Mesenchymal stem cell (in vitro differentiated cells and primary cell): ENCODE measurements at regions not wholly inside any gene's neighbourhood (a gene's known extent, or its start where the extent isn't known, plus 50 kb on each side); places are given as distances from the start of the nearest gene placed in this dataset.
A peak's percentile ranks its signal among the peaks of the same experiment; 100 is the strongest.

ENCODE experiments used
- DNase-seq: peaks from one replicate; pipeline ENCODE4 v3.0.0-alpha.2; 2013
- H2AFZ ChIP-seq: one replicate; pipeline ENCODE4 v1.6.1; 2013; ENCODE audit warnings: low read depth, mild to moderate bottlenecking, control low read depth, inconsistent platforms, low read length, moderate library complexity
- H2AK5ac ChIP-seq: 2 replicates; pipeline ENCODE4 v1.6.1; 2013; ENCODE audit warnings: low read length, moderate library complexity, mild to moderate bottlenecking, inconsistent platforms; ENCODE audit not compliant: severe bottlenecking
- H2BK120ac ChIP-seq: one replicate; pipeline ENCODE4 v1.6.1; 2013; ENCODE audit warnings: low read depth, mild to moderate bottlenecking, inconsistent platforms, low read length, moderate library complexity
- H2BK12ac ChIP-seq, 2 experiments: one replicate each; pipeline ENCODE4 v1.6.1; 2013; ENCODE audit warnings: inconsistent platforms in 2 of 2, low read length in 2 of 2, mild to moderate bottlenecking in 2 of 2, moderate library complexity in 2 of 2, control low read depth in 1 of 2
- H2BK15ac ChIP-seq: one replicate; pipeline ENCODE4 v1.6.1; 2013; ENCODE audit warnings: mild to moderate bottlenecking, low read depth, inconsistent platforms; ENCODE audit not compliant: poor library complexity, severe bottlenecking
- H2BK5ac ChIP-seq: 2 replicates; pipeline ENCODE4 v1.6.1; 2013; ENCODE audit warnings: low read depth, mild to moderate bottlenecking, low read length, control low read depth, inconsistent platforms; ENCODE audit not compliant: poor library complexity, severe bottlenecking
- H3K14ac ChIP-seq, 2 experiments: one replicate each; pipeline ENCODE4 v1.6.1; 2013; ENCODE audit warnings: inconsistent platforms in 2 of 2, low read length in 2 of 2, control low read depth in 1 of 2, mild to moderate bottlenecking in 1 of 2, moderate library complexity in 1 of 2
- H3K18ac ChIP-seq, 2 experiments: one replicate each; pipeline ENCODE4 v1.6.1; 2013; ENCODE audit warnings: inconsistent platforms in 2 of 2, low read length in 2 of 2, control low read depth in 1 of 2, low read depth in 1 of 2, mild to moderate bottlenecking in 1 of 2
- H3K23ac ChIP-seq, 2 experiments: one replicate each; pipeline ENCODE4 v1.6.1; 2013; ENCODE audit warnings: inconsistent platforms in 2 of 2, low read length in 2 of 2, mild to moderate bottlenecking in 2 of 2, moderate library complexity in 2 of 2, control low read depth in 1 of 2
- H3K27ac ChIP-seq: 2 replicates; pipeline ENCODE4 v1.5.1; 2013; ENCODE audit warnings: mild to moderate bottlenecking, moderate library complexity, low read length, control low read depth, inconsistent platforms; ENCODE audit not compliant: poor library complexity, severe bottlenecking
- H3K27me3 ChIP-seq, 2 experiments: 2 replicates each; pipeline versions ENCODE4 v1.6.1 to v1.7.0; 2013; ENCODE audit warnings: low read length in 2 of 2, mild to moderate bottlenecking in 2 of 2, moderate library complexity in 2 of 2, control low read depth in 1 of 2, inconsistent platforms in 1 of 2; ENCODE audit not compliant: control insufficient read depth in 1 of 2, insufficient read depth in 1 of 2
- H3K36me3 ChIP-seq, 2 experiments: 2 replicates each; pipeline versions ENCODE4 v1.6.1 to v1.7.0; 2013; ENCODE audit warnings: low read length in 2 of 2, control low read depth in 1 of 2, inconsistent platforms in 1 of 2, low read depth in 1 of 2, mild to moderate bottlenecking in 1 of 2; ENCODE audit not compliant: insufficient read depth in 2 of 2, control insufficient read depth in 1 of 2
- H3K4ac ChIP-seq, 2 experiments: one replicate each; pipeline ENCODE4 v1.6.1; 2013; ENCODE audit warnings: inconsistent platforms in 2 of 2, low read length in 2 of 2, mild to moderate bottlenecking in 2 of 2, moderate library complexity in 2 of 2, control low read depth in 1 of 2, low read depth in 1 of 2
- H3K4me1 ChIP-seq: 2 replicates; pipeline ENCODE4 v1.6.1; 2013; ENCODE audit warnings: low read depth, low read length, control low read depth; ENCODE audit not compliant: control insufficient read depth, insufficient read depth
- H3K4me2 ChIP-seq: 2 replicates; pipeline ENCODE4 v1.6.1; 2013; ENCODE audit warnings: low read length, mild to moderate bottlenecking, inconsistent platforms; ENCODE audit not compliant: poor library complexity, severe bottlenecking
- H3K4me3 ChIP-seq, 2 experiments: 2 replicates each; pipeline versions ENCODE4 v1.5.1 to v1.7.0; 2013; ENCODE audit warnings: low read length in 2 of 2, mild to moderate bottlenecking in 2 of 2, control low read depth in 1 of 2, low read depth in 1 of 2; ENCODE audit not compliant: insufficient read depth in 1 of 2
- H3K79me1 ChIP-seq: replicated peaks from 2 replicates; pipeline ENCODE4 v1.6.1; 2013; ENCODE audit warnings: mild to moderate bottlenecking, control low read depth, low read length, inconsistent platforms; ENCODE audit not compliant: poor library complexity, severe bottlenecking
- H3K9ac ChIP-seq: 2 replicates; pipeline ENCODE4 v1.7.0; 2013; ENCODE audit warnings: mild to moderate bottlenecking, low read length, moderate library complexity
- H3K9me3 ChIP-seq: 2 replicates; pipeline ENCODE4 v1.7.0; 2013; ENCODE audit warnings: mild to moderate bottlenecking, low read length; ENCODE audit not compliant: control insufficient read depth
- H4K8ac ChIP-seq: one replicate; pipeline ENCODE4 v1.6.1; 2013; ENCODE audit warnings: inconsistent platforms, mild to moderate bottlenecking, low read length, moderate library complexity
- H4K91ac ChIP-seq: one replicate; pipeline ENCODE4 v1.6.1; 2013; ENCODE audit warnings: mild to moderate bottlenecking, low read length, inconsistent platforms
- WGBS: methylation state at CpG from one replicate; pipeline ENCODE4 v1.1.7; 2013; ENCODE audit warnings: mixed read lengths; 5-methylcytosine and 5-hydroxymethylcytosine counted together

DNA sequence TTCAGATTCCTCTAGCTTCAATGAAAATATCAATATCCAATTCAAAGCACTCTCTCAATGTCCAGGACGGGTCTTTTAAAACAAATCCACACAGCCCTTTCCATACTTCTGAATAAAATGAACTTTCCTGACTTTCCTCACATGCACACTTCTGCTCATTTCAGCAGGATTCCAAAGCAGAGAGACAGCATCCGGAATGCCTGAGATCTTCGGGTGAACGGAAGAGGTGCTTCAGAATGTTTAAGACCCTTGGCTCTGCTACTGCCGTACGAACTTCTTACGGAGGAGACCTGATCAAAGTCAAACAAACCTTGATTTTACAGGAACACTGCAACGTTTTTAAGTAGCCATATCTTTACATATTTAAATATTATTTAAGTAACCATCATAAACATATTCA lies 245.7 kb downstream of the PTBP2 start:
- Histone ChIP-seq H3K9ac (no peak overlapping the region), H3K23ac (no peak overlapping the region), H3K4me3 (no peak overlapping the region), H4K8ac (no peak overlapping the region), H2AK5ac (no peak overlapping the region), H3K9me3 (no peaks in the 10 kb centered on the region), H3K4me1 (peaks cover 4% of the 10 kb centered on the region), H4K91ac (no peak overlapping the region), H3K27ac (peak overlapping the region; percentile 51), H3K4me2 (peak overlapping the region; percentile 61), H3K27me3 (no peaks in the 10 kb centered on the region), H2BK120ac (no peak overlapping the region), H3K14ac (no peak overlapping the region), H3K18ac (no peak overlapping the region), H2BK5ac (no peak overlapping the region), H2BK15ac (no peak overlapping the region), H3K4ac (no peak overlapping the region), H3K79me1 (no peaks in the 10 kb centered on the region), H2BK12ac (peak overlapping the region in 1 of 2 experiments; percentile 42), H2AFZ (no peak overlapping the region), H3K36me3 (no peaks in the 10 kb centered on the region)
- DNase-seq: no peak
- 93% methylated on average over 6 of the region's 8 CpGs for WGBS

DNA sequence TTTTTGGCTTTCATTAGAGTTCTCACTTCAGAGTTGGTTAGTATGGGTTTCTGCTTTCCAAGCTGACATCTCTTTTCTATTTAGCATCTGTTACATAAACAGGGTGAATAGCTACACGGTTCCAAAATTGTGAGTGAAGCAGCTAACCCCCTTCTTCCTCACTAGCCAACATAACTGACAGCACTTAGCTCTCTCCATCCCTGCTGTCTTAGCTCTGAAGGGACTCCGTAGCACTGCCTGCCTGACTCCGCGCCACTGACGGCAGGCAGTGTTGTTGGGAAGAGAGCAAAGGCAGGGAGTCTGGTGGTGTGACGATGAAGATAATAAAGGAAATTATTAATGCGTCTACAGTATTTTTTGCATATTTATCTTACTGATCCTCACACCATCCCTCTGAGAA lies 247.0 kb downstream of the PTBP2 start:
- no peak overlapping the region for H2AFZ ChIP-seq
- H4K91ac ChIP-seq: peak overlapping the region; percentile 75
- H2BK120ac ChIP-seq: no peak overlapping the region
- peak overlapping the region in 1 of 2 experiments; percentile 23 for H2BK12ac ChIP-seq
- peaks cover 4% of the 10 kb centered on the region for H3K4me1 ChIP-seq
- no peaks in the 10 kb centered on the region for H3K36me3 ChIP-seq
- peak overlapping the region; percentile 20 for H3K9ac ChIP-seq
- no peaks in the 10 kb centered on the region for H3K9me3 ChIP-seq
- H4K8ac ChIP-seq: no peak overlapping the region
- peak overlapping the region; percentile 22 for H3K27ac ChIP-seq
- H2BK5ac ChIP-seq: no peak overlapping the region
- H3K14ac ChIP-seq: no peak overlapping the region
- no peak overlapping the region for H3K23ac ChIP-seq
- WGBS: 63% methylated on average over 1 of the region's 7 CpGs
- no peaks in the 10 kb centered on the region for H3K79me1 ChIP-seq
- no peak overlapping the region for H3K4me3 ChIP-seq
- H3K4ac ChIP-seq: no peak overlapping the region
- peak overlapping the region in 1 of 2 experiments; percentile 25 for H3K18ac ChIP-seq
- no peak overlapping the region for H2BK15ac ChIP-seq
- DNase-seq: no peak
- H2AK5ac ChIP-seq: no peak overlapping the region
- no peaks in the 10 kb centered on the region for H3K27me3 ChIP-seq
- peak overlapping the region; percentile 24 for H3K4me2 ChIP-seq

DNA sequence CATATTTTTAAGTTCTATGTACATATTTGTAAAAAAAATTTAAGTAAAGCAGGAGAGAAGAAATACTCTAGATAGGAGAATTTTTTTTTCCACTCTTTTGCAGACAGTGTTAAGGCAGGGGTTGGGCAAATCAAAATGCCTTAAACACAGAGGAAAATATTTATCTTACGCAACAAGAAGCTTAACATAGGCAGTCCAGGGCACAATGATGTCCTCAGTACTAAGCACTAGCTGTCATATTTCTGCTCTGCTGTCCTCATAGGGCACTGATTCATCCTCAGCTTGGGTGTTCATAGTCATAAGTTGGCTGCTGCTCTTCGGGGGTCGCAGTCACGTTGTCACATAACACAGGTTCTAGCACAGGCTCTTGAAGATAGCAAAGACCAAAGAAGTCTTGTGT lies 247.4 kb downstream of the PTBP2 start:
- Histone ChIP-seq H3K36me3 (no peaks in the 10 kb centered on the region), H3K4me3 (no peak overlapping the region), H3K4me1 (peaks cover 4% of the 10 kb centered on the region), H2BK12ac (no peak overlapping the region), H3K23ac (no peak overlapping the region), H3K27me3 (no peaks in the 10 kb centered on the region), H2AK5ac (no peak overlapping the region), H3K9ac (peak overlapping the region; percentile 20), H2BK15ac (no peak overlapping the region), H4K91ac (no peak overlapping the region), H2BK120ac (no peak overlapping the region), H3K79me1 (no peaks in the 10 kb centered on the region), H4K8ac (no peak overlapping the region), H3K9me3 (no peaks in the 10 kb centered on the region), H3K18ac (no peak overlapping the region), H3K4ac (no peak overlapping the region), H2AFZ (no peak overlapping the region), H2BK5ac (no peak overlapping the region), H3K14ac (no peak overlapping the region), H3K4me2 (no peak overlapping the region), H3K27ac (no peak overlapping the region)
- DNase-seq: no peak
- WGBS: 94% methylated on average over 4 of the region's 4 CpGs

DNA sequence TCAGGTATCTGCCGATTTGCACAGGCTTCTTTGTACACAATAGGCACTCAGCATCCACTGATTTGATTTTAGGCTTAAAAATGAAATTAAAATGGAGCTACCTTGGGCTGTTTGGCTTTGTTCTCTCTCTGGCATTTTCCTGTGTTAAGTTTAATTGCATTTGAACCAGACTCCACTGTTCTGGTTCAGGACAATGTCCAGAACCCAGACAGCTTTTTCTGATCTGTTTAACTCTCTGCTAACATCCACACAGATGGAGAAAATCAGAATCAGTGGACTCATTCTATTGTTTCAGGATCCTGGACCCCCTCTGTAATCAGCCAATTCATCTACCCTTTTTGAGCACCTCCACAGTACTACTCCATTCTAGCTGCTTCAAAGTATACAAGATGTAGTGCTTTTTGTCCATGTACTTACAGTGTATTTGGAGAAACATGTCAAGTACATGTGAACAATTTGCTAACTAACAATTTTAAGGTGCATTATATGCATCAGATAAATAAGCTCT lies 248.1 kb downstream of the PTBP2 start:
- H3K4me3 ChIP-seq: no peak overlapping the region
- DNase-seq: no peak
- H3K79me1 ChIP-seq: no peaks in the 10 kb centered on the region
- no peak overlapping the region for H3K14ac ChIP-seq
- H2BK120ac ChIP-seq: no peak overlapping the region
- H2AFZ ChIP-seq: no peak overlapping the region
- no peak overlapping the region for H3K4ac ChIP-seq
- H3K4me2 ChIP-seq: no peak overlapping the region
- no peak overlapping the region for H2BK5ac ChIP-seq
- H4K91ac ChIP-seq: no peak overlapping the region
- no peaks in the 10 kb centered on the region for H3K9me3 ChIP-seq
- no peak overlapping the region for H3K27ac ChIP-seq
- no peak overlapping the region for H3K9ac ChIP-seq
- 100% methylated on average over 1 of the region's 1 CpG for WGBS
- peaks cover 4% of the 10 kb centered on the region for H3K4me1 ChIP-seq
- H3K27me3 ChIP-seq: no peaks in the 10 kb centered on the region
- H2AK5ac ChIP-seq: no peak overlapping the region
- no peak overlapping the region for H2BK15ac ChIP-seq
- no peak overlapping the region for H3K18ac ChIP-seq
- no peaks in the 10 kb centered on the region for H3K36me3 ChIP-seq
- no peak overlapping the region for H4K8ac ChIP-seq
- no peak overlapping the region for H3K23ac ChIP-seq
- H2BK12ac ChIP-seq: no peak overlapping the region
